ENCODE measurements at regions not wholly inside any gene's neighbourhood (a gene's known extent, or its start where the extent isn't known, plus 50 kb on each side); places are given as distances from the start of the nearest gene placed in this dataset.

DNA sequence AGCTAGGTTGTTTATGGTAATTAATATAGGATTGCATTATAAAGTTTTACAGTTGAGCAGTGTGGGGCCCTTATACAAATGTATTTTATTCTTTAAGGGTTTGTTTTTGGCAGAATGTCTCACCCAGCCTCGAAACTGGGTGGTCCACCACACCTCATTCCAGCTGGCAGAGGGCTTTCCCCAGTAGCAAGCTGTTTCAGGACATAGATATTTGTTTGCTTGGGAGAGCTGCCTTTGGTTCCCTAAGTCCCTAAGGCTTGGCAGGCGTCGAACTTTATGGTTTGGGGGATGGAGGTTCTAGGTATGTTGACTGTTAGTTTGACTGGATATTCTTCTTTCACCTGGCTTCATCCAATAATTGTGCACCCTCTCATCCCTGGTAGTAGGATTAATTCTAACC, 205.9 kb downstream of the KCNS3 start:
- TF ChIP-seq, protein P1, sequence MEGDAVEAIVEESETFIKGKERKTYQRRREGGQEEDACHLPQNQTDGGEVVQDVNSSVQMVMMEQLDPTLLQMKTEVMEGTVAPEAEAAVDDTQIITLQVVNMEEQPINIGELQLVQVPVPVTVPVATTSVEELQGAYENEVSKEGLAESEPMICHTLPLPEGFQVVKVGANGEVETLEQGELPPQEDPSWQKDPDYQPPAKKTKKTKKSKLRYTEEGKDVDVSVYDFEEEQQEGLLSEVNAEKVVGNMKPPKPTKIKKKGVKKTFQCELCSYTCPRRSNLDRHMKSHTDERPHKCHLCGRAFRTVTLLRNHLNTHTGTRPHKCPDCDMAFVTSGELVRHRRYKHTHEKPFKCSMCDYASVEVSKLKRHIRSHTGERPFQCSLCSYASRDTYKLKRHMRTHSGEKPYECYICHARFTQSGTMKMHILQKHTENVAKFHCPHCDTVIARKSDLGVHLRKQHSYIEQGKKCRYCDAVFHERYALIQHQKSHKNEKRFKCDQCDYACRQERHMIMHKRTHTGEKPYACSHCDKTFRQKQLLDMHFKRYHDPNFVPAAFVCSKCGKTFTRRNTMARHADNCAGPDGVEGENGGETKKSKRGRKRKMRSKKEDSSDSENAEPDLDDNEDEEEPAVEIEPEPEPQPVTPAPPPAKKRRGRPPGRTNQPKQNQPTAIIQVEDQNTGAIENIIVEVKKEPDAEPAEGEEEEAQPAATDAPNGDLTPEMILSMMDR (IDR thresholded peaks at IDR 0.05 in 8 of 11, conservative IDR thresholded peaks at IDR 0.05 in 3 of 11): no peak
- TF ChIP-seq POLR2AphosphoS5 (IDR thresholded peaks at IDR 0.05): no peak

Measured in spleen (tissue), 7 donors.